ENCODE measurements at regions not wholly inside any gene's neighbourhood (a gene's known extent, or its start where the extent isn't known, plus 50 kb on each side); places are given as distances from the start of the nearest gene placed in this dataset.

DNA sequence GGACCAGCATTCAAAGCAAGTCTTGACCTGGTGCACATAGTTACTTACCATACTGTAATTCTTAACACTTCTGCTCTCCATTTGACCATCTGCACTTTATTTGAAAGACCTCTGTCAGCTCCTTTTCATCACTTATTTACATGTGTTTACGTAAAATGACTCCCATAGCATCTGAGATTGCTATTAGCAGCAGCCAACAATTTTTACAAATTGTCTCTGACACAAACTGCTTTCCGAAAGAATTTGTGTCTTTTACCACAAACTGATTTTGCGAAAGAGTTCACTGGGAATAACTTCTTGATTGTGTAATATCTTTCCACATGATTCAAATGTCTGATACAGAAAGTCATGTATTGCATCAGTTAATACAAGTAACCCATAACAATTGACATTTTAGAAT is 144.1 kb upstream of the PEX5L start:
- no peak for TF ChIP-seq CTCF (IDR thresholded peaks at IDR 0.05)
- TF ChIP-seq SREBF2 (IDR thresholded peaks at IDR 0.05) = no peak
- no peak for TF ChIP-seq POLR2A (IDR thresholded peaks at IDR 0.05; ENCODE audit: low read length)
- TF ChIP-seq, protein P1, sequence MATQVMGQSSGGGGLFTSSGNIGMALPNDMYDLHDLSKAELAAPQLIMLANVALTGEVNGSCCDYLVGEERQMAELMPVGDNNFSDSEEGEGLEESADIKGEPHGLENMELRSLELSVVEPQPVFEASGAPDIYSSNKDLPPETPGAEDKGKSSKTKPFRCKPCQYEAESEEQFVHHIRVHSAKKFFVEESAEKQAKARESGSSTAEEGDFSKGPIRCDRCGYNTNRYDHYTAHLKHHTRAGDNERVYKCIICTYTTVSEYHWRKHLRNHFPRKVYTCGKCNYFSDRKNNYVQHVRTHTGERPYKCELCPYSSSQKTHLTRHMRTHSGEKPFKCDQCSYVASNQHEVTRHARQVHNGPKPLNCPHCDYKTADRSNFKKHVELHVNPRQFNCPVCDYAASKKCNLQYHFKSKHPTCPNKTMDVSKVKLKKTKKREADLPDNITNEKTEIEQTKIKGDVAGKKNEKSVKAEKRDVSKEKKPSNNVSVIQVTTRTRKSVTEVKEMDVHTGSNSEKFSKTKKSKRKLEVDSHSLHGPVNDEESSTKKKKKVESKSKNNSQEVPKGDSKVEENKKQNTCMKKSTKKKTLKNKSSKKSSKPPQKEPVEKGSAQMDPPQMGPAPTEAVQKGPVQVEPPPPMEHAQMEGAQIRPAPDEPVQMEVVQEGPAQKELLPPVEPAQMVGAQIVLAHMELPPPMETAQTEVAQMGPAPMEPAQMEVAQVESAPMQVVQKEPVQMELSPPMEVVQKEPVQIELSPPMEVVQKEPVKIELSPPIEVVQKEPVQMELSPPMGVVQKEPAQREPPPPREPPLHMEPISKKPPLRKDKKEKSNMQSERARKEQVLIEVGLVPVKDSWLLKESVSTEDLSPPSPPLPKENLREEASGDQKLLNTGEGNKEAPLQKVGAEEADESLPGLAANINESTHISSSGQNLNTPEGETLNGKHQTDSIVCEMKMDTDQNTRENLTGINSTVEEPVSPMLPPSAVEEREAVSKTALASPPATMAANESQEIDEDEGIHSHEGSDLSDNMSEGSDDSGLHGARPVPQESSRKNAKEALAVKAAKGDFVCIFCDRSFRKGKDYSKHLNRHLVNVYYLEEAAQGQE (IDR thresholded peaks at IDR 0.05) = no peak
- no peak for TF ChIP-seq KDM1A (IDR thresholded peaks at IDR 0.05; ENCODE audit: low read depth)
- no peak for TF ChIP-seq EP300 (IDR thresholded peaks at IDR 0.05)
- TF ChIP-seq, protein P2, sequence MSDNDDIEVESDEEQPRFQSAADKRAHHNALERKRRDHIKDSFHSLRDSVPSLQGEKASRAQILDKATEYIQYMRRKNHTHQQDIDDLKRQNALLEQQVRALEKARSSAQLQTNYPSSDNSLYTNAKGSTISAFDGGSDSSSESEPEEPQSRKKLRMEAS (IDR thresholded peaks at IDR 0.05) = no peak
